ENCODE measurements at regions not wholly inside any gene's neighbourhood (a gene's known extent, or its start where the extent isn't known, plus 50 kb on each side); places are given as distances from the start of the nearest gene placed in this dataset.

DNA sequence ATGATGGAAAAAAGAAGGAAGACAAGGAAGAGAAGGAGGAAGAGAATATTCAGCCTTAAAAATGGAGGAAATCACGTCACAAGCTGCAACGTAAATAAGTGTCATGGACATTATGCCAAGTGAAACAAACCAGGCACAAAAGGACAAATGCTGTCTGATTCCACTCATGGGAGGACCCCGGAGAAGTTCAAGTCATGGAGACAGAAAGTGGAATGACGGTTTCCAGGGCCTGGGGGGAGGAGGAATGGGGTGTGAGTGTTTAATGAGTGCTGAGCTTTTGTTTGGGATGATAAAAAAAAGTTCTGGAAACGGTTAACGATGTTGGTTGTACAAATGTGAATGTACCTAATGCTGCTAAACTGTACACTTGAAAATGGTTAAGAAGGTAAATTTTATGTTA, 439.5 kb downstream of the GADD45G start:
- DNase-seq = no peak

DNA sequence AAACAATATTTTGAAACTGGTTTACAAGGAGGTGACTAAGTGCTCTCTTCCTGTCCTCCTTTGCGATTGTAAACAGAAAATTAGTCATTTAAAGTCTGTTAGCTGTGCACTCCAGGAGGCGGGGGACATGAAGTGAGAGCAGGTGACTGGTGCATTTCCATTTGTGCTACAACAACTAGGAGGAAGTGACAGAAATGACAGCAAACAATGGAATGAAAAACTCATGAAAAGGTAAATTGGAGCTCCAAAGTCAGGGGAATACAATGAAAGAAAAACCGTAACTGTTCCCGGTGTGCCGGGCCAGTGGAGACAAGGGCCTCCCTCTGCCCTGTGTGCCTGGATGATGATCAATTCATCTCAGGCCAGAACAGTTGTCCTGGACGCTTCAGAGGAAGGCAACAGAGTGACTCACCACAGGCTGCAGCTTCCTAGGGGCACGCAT, 439.9 kb downstream of the GADD45G start:
- no peak for DNase-seq

DNA sequence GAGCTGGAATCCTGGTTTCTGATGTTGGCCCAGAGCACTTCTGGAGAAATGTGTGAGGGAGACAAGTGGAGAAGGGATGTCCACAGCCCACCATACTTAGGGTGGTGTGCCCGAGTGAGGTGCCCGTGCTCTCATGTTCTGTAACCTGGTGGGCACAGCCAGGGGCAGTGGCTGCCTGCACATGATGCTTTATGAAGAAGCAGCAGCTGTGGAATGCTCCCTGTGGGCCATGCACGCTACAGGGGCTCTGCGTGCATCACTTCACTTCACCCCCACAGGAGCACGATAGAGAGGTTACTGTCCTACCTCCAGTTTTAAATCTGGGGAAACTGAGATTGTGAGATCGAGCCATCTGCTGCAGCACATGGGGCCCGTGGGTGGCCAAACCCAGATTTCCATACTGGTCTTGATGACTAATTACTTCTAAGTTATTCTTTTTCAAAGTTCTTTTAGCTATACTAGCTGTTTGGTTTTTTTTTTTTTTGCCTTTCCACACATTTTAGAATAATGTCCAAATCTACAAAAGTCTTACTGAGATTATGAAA, 441.6 kb downstream of the GADD45G start:
- no peak for DNase-seq

DNA sequence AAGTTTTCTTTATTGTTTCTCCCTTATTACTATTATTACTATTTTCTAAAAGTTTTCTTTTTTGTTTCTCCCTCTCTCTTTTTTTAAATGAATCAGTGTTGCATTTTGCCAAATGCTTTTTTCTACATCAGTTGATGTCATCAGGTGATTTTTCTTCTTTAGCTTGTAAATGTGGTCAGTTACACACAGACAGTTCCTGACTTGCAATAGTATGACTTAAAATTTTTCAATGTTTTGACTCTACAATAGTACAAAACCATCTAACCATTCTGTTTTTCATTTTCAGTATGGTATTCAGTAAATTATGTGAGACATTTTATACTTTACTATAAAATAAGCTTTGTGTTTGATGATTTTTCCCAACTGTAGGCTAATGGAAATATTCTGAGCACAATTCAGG, 443.0 kb downstream of the GADD45G start:
- DNase-seq = no peak

DNA sequence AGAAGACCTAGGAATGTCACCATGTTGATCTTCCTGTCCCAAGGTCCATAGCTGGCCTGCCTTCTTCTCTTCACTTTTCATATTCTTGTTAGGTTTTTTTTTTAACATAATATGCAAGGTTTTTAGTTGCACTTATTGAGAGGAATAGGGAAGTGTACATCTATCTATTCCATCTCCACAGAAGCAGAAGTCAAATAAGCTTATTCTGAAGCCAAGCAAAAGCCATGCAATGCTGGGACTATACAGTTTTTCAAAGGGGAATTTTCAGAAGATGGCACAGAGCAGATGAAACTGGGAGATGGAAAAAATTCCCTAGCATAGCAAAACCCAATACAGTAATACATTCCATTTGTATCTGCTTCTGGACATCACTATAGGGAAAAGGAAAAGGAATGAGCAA, 447.6 kb downstream of the GADD45G start:
- DNase-seq = no peak

- DNase-seq = no peak
Observed at GRCh38 chr9:90053027-90053426, 448.2 kb downstream of the GADD45G start.

- no peak for DNase-seq
Observed at GRCh38 chr9:90054810-90055209, 450.0 kb downstream of the GADD45G start.

- DNase-seq = no peak
Observed at GRCh38 chr9:90055226-90055625, 450.4 kb downstream of the GADD45G start.

DNA sequence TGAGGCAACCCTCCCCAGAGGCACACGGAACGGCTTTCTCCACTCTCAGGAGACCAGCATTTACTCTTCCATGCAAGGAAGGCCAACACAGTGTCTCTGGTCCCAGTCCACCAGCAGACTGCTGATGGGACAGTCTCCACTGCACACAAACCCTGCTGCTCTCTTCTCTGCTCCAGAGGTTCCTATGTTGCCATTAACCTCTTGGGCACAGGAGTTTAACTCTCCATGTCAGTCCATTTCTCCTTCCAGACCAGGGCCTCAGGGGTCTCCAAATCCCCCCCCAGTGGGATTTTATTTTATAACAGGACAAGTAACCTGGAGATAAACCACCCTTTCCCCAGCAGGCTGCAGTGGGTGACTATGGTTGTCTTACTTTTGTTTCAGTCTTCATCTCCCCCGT, 452.5 kb downstream of the GADD45G start:
- DNase-seq = no peak

DNA sequence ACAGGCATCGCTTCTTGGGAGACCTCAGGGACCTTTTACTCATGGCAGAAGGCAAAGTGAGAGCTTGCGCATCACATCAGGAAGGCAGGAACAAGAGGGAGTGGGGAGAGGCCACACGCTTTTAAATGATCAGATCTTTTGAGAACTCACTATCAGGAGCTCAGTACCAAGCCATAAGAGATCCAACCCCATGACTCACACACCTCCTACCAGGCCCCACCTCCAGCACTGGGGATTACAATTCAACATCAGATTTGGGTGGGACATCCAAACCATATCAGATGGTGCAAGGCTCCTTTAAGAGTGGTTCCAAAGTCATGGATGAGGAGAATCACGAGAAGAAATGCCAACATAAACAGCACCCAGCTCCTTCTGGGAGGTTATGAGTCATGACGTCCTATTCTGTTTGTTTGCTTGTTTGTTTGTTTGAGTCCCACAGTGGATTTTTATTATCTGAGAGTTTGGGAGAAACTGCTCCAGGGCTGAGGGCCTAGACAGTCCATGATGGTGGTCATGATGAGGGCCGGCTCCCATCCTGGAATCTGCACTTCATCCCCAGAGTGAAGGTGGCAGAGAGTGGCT, 453.5 kb downstream of the GADD45G start:
- DNase-seq = no peak

DNA sequence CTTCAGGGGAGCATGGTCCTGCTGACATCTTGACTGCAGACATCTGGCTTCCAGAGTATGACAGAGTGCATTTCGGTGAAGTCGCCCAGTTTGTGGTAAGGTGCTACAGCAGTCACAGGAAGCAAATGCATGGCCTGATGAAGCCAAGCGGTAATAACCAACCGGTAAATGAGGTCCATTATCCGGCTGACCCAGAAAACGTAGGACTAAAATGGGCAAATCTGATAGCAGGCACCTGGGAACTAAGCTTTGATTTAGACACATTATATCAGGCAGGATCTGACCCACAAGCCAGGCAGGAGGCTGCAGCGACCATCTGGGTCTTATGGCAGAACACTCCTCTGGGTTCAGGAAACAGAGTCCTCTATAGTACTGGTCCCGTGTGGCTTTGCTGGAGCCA, 454.6 kb downstream of the GADD45G start:
- no peak for DNase-seq

DNA sequence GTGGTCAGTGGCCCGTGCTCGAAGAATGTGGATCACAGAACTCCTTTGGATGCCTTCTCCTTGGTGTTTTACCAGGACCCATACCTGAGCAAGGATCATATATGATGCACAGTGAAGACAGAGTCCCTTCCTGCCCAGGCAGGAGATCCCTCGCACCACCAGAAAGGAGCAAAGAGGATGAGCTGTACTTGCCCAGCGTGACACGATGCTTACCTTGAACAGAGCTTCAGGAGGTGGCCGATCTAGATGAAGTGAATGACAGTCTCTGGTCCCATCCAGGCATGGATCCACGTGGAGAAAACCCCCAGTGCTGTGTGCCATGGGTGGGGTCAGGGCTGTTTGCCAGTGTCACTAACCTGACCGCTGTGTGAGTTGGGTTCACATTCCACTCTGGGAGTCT, 455.4 kb downstream of the GADD45G start:
- DNase-seq = no peak

- DNase-seq = no peak
Observed at GRCh38 chr9:90061187-90061586, 456.4 kb downstream of the GADD45G start.

DNA sequence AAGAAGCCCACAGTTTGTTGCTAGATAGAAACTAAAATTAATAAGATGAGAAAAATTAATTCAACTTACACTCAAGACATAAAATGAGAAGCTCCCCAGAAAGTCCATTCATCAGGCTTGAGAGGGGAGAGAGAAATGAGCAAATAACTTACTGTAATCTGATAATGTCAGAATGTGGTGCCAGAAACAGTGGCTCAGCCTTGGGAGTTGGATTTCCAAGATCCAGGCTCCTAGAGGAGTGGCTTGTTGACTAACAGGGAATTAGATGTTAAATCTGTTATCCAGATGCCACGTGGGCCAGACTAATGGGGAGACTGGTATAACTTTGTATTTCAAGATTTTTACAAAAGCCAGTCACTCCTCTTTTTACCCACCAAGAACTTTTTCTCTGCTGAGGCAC, 458.2 kb downstream of the GADD45G start:
- DNase-seq = no peak

DNA sequence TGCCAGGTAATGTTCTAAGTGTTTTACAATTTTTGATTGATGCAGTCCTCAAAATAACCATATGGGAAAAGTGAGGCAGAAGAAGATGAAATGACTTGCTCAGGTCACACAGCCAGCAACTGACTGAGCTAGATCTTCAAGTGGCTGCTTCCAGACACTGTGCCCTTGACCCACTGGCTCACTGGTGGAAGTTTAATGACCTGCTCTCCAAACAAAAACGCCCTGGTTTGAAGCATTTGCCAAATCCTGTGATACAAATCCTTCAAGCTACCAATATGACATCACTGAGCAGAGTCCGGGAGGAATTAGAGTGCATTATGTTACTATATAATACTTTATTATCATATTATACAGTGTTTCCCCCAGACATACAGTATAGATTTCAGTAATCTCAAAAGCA, 459.4 kb downstream of the GADD45G start:
- no peak for DNase-seq

- DNase-seq = no peak
Observed at GRCh38 chr9:90064971-90065370, 460.2 kb downstream of the GADD45G start.

DNA sequence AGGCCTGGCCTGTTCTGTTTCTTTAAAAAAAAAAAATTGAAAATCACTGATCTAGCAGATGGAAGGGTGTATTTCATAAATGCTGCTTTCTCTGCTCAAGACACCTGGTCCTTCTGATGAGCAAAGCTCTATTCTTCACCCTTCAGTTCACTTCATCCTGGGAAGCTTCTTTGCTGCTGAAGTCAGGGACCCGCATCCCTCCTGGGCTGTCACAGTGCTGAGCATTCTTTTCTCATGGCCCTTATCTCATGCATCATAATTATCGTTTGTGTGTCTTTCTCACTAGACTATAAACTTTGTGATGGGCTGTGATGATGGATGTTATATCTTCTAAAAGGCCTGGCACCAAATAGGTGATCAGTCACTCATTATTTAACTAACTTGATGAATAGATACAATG, 461.0 kb downstream of the GADD45G start:
- no peak for DNase-seq

DNA sequence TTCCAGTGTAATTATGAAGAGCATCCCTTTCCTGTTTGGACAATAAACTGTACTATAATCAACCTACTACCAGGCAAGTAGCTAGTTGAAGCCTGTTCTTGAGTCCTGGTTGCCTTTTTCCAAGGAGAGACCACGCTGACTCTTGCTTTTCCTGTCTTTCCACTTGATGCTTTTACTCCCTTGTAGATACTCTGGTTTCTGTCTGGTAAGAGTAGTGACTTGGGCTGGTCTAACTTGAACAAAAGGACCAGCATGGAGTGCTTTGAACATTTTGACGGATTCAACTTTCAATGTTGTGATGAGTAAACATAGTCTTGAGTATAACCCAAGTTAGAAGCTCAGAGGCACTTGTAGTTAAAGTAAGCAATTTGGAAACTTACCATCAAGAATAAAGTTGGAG, 464.3 kb downstream of the GADD45G start:
- no peak for DNase-seq

DNA sequence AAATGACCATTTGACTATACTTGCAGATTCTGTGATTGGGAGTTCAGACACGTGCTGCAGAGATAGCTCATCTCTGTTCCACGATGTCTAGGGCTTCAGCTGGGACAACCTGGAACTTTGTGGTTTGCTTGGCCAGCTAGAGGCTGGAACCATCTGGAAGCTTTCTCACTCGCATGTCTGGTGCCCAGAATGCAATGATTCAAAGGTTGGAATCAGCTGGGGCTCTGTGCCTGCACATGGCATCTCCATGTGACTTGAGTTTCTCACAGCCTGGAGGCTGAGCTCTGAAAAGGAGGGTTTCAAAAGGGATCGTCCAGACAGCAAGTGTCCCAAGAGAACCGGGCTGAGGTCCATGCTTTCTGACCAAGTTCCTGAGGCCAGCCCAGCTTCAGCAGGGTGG, 465.2 kb downstream of the GADD45G start:
- no peak for DNase-seq

- no peak for DNase-seq
Observed at GRCh38 chr9:90070469-90070868, 465.7 kb downstream of the GADD45G start.

- no peak for DNase-seq
Observed at GRCh38 chr9:90070931-90071660, 466.3 kb downstream of the GADD45G start.

DNA sequence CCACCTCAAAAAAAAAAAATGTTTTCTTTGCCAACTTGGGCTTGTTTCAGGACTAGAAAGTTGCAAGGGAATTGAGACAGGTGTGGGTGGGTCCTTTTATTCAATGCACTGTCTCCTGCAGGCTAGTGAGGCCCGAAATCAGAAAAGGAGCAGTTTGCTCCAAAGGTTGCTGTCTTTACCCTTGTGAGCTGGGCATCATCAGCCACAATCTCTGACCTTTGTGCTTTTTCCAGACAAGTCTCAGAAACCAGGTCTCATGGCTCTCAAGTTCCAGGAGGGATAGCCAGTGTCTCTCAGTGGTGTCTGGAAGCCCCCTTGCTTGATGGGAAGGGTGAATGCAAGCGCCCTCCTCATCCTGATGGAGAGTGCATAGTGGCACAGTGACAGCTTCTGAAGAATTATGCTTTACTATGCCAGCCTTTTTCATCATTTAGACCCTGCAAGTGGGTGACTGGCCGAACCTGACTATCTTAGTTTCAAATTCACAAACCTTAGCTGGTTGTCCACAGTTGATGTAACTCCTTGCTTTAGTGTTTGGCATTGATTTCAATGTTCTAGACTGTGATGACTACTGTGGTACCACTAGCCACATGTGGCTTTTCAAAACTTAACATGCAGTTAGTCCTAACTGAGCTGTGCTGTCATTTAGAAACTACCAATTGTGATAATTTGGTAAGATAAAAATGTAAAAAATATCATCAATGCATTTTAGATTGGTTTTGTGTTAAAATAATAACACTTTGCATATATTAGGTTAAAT, 468.6 kb downstream of the GADD45G start:
- no peak for DNase-seq

GRCh38 chr9:90074316-90074962, 469.6 kb downstream of the GADD45G start:
- no peak for DNase-seq

All from CD4-positive, alpha-beta T cell treated with Interleukin-10 for 1 hour (primary cell).